Activated CD8-positive, alpha-beta memory T cell treated with anti-CD3 and anti-CD28 coated beads, Interleukin-2, amount 50 U/mL, for 4 hours (primary cell): ENCODE measurements at regions not wholly inside any gene's neighbourhood (a gene's known extent, or its start where the extent isn't known, plus 50 kb on each side); places are given as distances from the start of the nearest gene placed in this dataset.

Experiments
- DNase-seq: peaks from one replicate; pipeline ENCODE4 v3.0.0-alpha.2; 2020

DNA sequence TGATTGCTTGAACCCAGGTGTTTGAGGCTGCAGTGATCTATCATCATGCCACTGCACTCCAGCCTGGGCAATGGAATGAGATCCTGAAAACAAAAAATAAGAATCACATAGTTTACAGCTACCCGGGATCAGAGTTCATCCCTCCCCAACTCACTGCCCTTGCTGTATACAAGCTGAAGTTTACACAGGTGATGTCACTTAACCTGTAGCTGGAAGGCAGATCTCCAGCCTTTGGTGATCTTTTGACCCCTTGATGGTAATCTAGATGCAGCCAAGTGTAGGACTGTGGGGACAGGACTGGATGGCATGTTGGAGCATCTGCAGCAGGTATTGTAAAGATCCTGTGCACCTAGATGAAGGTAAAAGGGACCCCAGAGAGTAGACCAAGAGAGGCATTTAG, 66.7 kb upstream of the SLC14A2 start:
- no peak for DNase-seq

GRCh38 chr18:45549290-45549689, 66.0 kb upstream of the SLC14A2 start:
- DNase-seq = no peak

- no peak for DNase-seq
Measured at GRCh38 chr18:45551142-45551815, 64.0 kb upstream of the SLC14A2 start.

- no peak for DNase-seq
Measured at GRCh38 chr18:45553723-45554388, 61.4 kb upstream of the SLC14A2 start.

DNA sequence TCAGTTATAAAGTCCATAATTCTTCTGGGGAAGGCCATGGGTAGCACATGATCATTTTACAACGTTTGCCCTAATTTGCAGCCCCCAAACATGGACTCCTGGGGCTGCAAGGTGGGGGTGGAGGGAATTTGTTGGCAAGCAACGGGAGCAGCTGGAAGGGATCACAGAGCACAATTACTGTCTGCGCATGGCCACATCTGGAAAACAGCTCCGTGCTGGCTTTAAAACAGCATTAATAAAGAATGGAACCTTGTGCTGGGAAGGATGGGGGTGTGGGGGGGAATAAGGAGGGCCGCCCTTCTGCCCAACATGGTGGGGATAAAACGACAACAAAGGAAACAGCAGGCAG, 60.9 kb upstream of the SLC14A2 start:
- no peak for DNase-seq

DNA sequence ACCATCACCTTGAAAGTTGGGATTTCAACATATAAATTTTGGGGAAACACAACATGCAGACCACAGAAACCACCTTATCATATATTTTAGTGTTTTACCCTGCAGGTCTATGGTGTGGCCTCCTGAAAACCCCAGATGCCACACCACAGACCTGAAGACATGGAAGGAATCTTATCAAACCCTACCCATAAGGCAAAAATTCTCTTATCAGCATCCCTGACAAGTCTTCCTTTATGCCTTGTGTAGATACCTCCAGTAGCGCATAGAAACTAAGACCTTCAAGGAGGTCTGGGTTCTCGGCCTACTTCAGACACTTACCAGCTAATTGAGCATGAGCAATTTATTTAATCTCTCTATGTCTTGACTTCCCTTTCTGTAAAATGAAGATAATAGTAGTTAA, 59.1 kb upstream of the SLC14A2 start:
- no peak for DNase-seq

- no peak for DNase-seq
Measured at GRCh38 chr18:45557287-45557686, 58.0 kb upstream of the SLC14A2 start.

DNA sequence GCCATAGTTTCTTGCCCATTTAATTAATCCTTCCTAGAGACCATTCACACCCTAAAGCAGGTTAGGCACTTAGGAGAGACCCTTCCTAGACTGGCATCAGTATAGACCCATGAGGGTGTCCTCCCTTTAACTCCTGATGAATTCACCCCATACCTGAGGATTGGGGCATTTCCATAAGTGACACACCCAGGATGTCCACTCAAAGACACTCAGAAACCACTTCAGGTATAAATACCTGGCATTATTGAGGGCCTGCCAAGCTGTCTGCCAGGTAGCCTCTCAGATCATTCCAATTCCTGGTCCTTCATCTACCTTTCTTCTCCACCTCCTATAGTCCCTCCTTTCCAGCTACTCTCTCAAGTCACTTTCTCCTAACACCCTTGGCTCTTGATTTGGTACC, 57.5 kb upstream of the SLC14A2 start:
- no peak for DNase-seq

DNA sequence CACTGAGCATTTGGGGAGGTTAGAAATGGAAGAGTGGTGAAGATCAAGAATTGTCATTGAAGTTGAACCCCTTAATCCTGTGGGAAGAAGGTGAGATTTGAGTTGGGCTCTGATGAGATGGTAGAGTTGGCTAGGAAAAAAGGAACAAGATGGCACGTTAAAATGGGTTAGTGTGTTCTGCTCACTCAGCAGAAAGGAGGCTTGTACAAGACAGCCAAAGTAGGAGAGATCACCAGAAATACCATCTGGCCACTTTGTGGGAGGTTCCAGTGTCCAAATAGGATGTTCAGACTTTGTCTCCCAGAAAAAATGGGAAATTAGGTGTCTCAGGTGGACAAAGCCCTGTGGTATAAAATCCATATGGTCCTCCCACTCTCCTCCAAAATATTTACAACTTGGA, 56.0 kb upstream of the SLC14A2 start:
- no peak for DNase-seq

DNA sequence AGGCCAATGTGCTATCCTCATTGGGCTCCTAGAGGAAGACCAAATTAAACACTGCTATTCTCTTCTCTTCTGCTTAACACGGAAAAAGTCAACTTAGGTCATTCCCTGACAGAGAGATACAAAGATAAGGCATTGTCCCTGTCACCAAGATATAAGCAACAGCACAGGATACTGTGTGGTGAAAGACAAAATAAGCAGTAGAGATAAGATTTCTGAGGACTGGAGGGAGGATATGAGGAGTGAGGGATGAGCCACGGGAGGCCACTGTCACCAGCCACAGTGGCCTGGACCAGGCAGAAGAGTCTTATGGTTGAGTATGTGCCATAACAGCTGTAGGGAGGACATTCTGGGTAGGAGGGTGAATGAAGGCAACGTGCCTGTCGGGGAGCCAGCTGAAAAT, 54.4 kb upstream of the SLC14A2 start:
- DNase-seq = no peak

DNA sequence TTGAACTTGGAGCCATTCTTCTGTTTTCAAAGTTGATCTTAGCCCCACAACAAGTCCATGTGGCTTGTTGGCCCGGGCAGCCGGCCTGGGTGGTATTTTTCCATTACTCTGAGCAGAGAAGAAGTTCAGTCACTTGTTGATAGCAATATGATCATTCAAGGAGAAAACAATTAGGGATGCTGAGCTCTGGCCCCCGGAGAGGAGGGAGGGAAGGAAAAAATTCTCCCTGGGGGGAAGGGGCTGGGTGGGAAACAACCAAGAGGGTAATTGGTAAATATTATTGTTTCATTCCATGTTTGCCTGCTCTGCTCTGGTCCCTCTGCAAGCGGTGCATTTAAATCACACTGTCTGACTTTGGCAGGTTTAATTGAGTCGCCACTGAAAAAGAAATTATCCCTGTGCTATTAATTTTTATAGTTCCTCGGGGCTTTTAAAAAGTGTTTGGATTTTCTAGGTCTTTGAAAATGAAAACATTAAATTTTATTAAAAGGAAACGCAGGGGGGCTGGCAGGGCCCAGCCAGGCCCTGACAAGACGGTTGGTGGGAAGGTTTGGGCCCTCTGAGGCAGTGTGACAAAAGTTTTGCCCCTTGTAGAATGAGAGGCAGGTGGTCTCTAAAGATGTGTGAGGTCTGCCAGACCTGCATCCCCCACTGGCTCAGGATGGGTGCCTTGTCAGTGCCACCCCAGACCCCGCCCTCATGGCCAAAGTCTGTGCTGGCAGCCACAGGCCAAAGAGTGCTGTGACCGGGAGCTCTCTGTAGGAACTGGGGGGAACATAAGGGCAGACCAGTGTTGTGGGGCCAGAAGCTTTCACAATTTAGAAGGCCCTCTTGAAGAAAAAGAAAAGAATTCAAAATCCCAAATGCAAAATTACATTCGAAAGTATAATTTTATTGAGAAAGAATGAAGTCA, 52.5 kb upstream of the SLC14A2 start:
- no peak for DNase-seq

DNA sequence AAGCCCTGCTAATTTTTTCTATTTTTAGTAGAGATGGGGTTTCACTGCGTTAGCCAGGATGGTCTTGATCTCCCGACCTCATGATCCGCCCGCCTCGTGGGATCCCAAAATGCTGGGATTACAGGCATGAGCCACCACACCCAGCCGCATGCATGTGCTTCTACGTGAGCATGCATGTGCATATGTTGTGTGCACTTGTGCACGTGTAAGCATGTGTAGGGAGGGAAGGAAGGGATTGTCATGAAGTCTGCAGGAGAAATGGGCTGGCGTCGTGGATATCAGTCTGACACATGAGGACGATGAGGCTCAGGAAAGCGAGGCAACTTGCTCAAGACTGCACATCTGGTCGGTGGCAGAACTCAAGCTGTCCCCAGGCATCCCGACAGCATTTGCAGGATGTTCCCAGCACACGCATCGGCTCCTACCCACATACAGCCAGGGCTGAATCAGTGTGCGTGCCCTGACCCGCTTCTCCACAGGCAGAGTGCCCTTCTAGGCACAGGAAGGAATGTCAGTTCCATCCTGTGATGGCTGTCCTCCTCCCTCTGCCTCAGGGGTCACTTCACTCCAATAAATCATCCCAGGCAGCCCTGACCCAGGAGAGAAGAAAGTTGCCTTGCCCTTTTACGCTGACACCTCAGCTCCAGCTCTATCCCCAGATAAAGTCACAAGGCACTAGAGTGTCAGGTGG, 49.9 kb upstream of the SLC14A2 start:
- DNase-seq = no peak
